ENCODE measurements at regions not wholly inside any gene's neighbourhood (a gene's known extent, or its start where the extent isn't known, plus 50 kb on each side); places are given as distances from the start of the nearest gene placed in this dataset.

DNA sequence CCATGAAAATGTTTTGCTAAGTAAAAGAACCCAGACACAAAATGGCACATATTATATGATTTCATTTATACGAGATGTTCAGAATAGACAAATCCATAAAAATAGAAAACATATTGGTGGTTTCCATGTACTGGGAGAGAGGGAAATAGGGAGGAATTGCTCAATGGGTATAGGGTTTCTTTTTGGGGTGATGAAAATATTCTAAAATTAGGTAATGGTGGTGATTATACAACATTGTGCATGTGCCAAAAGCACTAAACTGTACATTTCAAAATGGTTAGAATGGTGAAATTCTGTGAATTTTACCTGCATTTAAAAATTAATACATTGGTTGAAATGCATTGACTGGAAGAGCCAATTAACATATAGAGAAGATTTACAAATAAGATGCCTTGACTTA lies 613.9 kb downstream of the TNS3 start:
- no peak overlapping the region for H3K27ac Mint-ChIP-seq
- DNase-seq (no peak), ATAC-seq (no peak)
- POLR2A ChIA-PET, result no interaction called here
- CTCF ChIA-PET, result no interaction called here
- TF ChIP-seq, protein P1, sequence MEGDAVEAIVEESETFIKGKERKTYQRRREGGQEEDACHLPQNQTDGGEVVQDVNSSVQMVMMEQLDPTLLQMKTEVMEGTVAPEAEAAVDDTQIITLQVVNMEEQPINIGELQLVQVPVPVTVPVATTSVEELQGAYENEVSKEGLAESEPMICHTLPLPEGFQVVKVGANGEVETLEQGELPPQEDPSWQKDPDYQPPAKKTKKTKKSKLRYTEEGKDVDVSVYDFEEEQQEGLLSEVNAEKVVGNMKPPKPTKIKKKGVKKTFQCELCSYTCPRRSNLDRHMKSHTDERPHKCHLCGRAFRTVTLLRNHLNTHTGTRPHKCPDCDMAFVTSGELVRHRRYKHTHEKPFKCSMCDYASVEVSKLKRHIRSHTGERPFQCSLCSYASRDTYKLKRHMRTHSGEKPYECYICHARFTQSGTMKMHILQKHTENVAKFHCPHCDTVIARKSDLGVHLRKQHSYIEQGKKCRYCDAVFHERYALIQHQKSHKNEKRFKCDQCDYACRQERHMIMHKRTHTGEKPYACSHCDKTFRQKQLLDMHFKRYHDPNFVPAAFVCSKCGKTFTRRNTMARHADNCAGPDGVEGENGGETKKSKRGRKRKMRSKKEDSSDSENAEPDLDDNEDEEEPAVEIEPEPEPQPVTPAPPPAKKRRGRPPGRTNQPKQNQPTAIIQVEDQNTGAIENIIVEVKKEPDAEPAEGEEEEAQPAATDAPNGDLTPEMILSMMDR (IDR thresholded peaks at IDR 0.05), result no peak
- no peak overlapping the region for H3K4me3 Mint-ChIP-seq
- H3K27me3 Mint-ChIP-seq, result no peaks in the 10 kb centered on the region
- no peaks in the 10 kb centered on the region for H3K4me1 Mint-ChIP-seq (ENCODE audit: low read depth)
- H3K9me3 Mint-ChIP-seq, result peaks cover 14% of the 10 kb centered on the region
- intact Hi-C loops (cut with micrococcal nuclease), result no loop called here
- no peaks in the 10 kb centered on the region for H3K36me3 Mint-ChIP-seq (ENCODE audit: low read depth)

DNA sequence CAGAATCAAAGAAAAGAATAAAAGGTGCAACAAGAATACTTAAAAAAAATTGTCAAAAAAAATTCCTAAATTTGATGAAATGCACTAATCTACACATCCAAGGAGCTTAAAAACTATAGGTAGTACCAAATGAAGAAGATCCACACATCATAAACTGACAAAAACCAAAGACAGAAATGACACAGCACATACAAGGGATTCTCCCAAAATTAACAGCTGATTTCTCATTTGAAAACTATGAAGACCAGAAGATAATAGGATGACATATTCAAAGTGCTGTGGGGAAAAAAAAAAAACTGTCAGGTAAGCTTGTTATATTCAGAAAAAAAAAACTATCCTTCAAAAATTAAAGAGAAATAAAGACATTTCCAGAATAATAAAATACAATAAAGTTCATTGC lies 618.2 kb downstream of the TNS3 start:
- peaks cover 4% of the 10 kb centered on the region for H3K36me3 Mint-ChIP-seq (ENCODE audit: low read depth)

DNA sequence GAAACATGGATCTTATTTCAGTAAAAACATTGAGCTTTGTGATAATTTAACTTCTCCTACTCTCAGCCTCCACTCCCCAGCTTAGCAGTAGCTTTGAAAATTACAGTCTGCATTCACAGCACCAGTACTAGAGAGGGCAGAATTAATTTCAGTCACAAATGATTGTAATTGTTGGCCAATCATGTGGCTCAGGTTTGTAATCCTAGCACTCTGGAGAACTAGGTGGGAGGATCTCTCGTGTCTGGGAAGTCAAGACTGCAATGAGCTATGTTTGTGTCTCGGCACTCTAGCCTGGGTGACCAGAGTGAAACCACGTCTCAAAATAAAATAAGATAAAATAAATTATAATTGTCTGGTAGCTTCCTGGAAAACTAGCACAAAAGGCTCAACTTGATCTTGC lies 620.9 kb downstream of the TNS3 start:
- Mint-ChIP-seq H3K9me3 (peaks cover 13% of the 10 kb centered on the region), H3K27me3 (no peaks in the 10 kb centered on the region), H3K4me3 (no peak overlapping the region), H3K27ac (no peak overlapping the region), H3K36me3 (ENCODE audit: low read depth) (peaks cover 4% of the 10 kb centered on the region), H3K4me1 (ENCODE audit: low read depth) (no peaks in the 10 kb centered on the region)
- intact Hi-C loops (cut with micrococcal nuclease), result no loop called here
- ChIA-PET CTCF (no interaction called here), POLR2A (no interaction called here)
- no peak for ATAC-seq
- DNase-seq, result no peak
- TF ChIP-seq, protein P1 (IDR thresholded peaks at IDR 0.05), result no peak

More for the DNA sequence above, 618.2 kb downstream of the TNS3 start:
- ATAC-seq, result no peak
- Mint-ChIP-seq H3K4me3 (no peak overlapping the region), H3K4me1 (ENCODE audit: low read depth) (no peaks in the 10 kb centered on the region), H3K27me3 (no peaks in the 10 kb centered on the region), H3K9me3 (peaks cover 17% of the 10 kb centered on the region), H3K27ac (no peak overlapping the region)
- CTCF ChIA-PET, result no interaction called here
- POLR2A ChIA-PET, result no interaction called here
- DNase-seq, result no peak
- TF ChIP-seq, protein P1 (IDR thresholded peaks at IDR 0.05), result no peak
- intact Hi-C loops (cut with micrococcal nuclease), result no loop called here

DNA sequence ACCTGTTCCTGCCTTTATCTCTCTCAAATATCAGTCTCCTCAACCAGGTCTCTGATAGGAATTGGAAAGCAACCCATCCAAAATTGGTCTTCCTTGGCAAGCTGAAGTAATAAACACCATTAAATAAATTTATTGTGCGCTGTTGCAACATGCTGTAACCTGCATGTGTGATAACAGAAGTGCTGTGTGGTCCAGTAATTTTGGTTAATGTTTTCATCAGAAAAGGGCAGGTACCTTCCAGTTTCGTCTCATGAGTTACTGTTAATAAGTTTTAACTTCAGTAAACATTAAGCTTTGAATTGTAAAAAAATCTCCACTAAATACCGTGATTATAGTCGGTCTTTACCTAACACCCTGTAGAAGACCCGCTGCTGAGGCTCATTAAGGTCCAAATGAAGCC lies 624.7 kb downstream of the TNS3 start:
- Mint-ChIP-seq H3K4me3 (no peak overlapping the region), H3K9me3 (peaks cover 5% of the 10 kb centered on the region), H3K4me1 (ENCODE audit: low read depth) (no peaks in the 10 kb centered on the region), H3K27ac (no peak overlapping the region), H3K36me3 (ENCODE audit: low read depth) (no peaks in the 10 kb centered on the region), H3K27me3 (no peaks in the 10 kb centered on the region)
- ChIA-PET POLR2A (no interaction called here), CTCF (no interaction called here)
- no peak for ATAC-seq
- intact Hi-C loops (cut with micrococcal nuclease), result no loop called here
- TF ChIP-seq, protein P1 (IDR thresholded peaks at IDR 0.05), result no peak
- DNase-seq, result no peak

DNA sequence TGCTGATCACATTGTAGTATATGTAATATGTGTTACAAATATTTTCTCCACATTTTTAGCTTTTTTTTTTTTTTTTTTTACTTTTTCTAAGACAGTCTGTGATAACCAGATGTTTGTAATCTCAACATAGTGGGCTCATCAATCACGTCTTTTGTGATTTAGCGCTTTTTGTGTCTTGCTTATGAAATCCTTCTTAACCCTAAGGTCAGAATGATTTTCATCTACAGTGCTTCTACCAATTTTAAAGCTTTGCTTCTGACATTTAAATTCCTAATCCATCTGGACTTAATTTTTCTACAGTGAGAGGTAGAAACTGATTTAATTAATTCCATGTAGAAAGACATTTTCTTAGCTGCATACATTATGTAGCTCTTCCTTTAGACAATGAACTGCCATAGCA lies 626.4 kb downstream of the TNS3 start:
- Mint-ChIP-seq H3K36me3 (ENCODE audit: low read depth) (no peaks in the 10 kb centered on the region), H3K27ac (no peak overlapping the region)

More for the DNA sequence above, 626.4 kb downstream of the TNS3 start:
- POLR2A ChIA-PET, result no interaction called here
- Mint-ChIP-seq H3K4me3 (no peak overlapping the region), H3K27me3 (no peaks in the 10 kb centered on the region), H3K4me1 (ENCODE audit: low read depth) (no peaks in the 10 kb centered on the region), H3K9me3 (peaks cover 1% of the 10 kb centered on the region)
- no peak for DNase-seq
- intact Hi-C loops (cut with micrococcal nuclease), result no loop called here
- no peak for ATAC-seq
- CTCF ChIA-PET, result no interaction called here
- TF ChIP-seq, protein P1 (IDR thresholded peaks at IDR 0.05), result no peak
